ENCODE measurements at regions not wholly inside any gene's neighbourhood (a gene's known extent, or its start where the extent isn't known, plus 50 kb on each side); places are given as distances from the start of the nearest gene placed in this dataset.

- no peaks in the 10 kb centered on the region for H3K36me3 ChIP-seq (ENCODE audit: control insufficient read depth in 1 of 2, insufficient read depth in 2 of 2, low read length in 2 of 2)
- no peaks in the 10 kb centered on the region for H4K20me1 ChIP-seq (ENCODE audit: insufficient read depth)
- H3K27ac ChIP-seq (ENCODE audit: low read depth, low read length): no peak overlapping the region
- no peak overlapping the region for H3K4me3 ChIP-seq (replicated peaks in 1 of 2; ENCODE audit: low read depth in 1 of 2, low read length in 2 of 2)
- H3K9ac ChIP-seq (ENCODE audit: low read length): no peak overlapping the region
- peaks cover 34% of the 10 kb centered on the region for H3K27me3 ChIP-seq (ENCODE audit: insufficient read depth, low read length)
- H3K9me3 ChIP-seq (ENCODE audit: control insufficient read depth in 1 of 2, insufficient read depth in 1 of 2, low read depth in 1 of 2, low read length in 2 of 2): no peaks in the 10 kb centered on the region
- POLR2A ChIA-PET: no interaction called here
- RAD21 ChIA-PET (ENCODE audit: low non-redundant PET in 1 of 2, low total read pairs in 2 of 2, uncharacterized antibody in 2 of 2, unreplicated experiment in 2 of 2): no interaction called here
- H2AFZ ChIP-seq (ENCODE audit: low read depth, low read length, poor library complexity, severe bottlenecking): no peak overlapping the region
- BruUV-seq (replicated peaks): no TSS peak
- CTCF ChIA-PET: no interaction called here
- ATAC-seq: no peak
- H3K9me2 ChIP-seq (ENCODE audit: insufficient read depth): no peaks in the 10 kb centered on the region
- no peak overlapping the region for H3K4me2 ChIP-seq (ENCODE audit: low read length)
- TF ChIP-seq, protein P1, sequence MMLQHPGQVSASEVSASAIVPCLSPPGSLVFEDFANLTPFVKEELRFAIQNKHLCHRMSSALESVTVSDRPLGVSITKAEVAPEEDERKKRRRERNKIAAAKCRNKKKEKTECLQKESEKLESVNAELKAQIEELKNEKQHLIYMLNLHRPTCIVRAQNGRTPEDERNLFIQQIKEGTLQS (IDR thresholded peaks at IDR 0.05): no peak
- TF ChIP-seq EZH2phosphoT487 (IDR thresholded peaks at IDR 0.05; ENCODE audit: borderline replicate concordance): no peak
- no peak for TF ChIP-seq EZH2 (IDR thresholded peaks at IDR 0.05)
- TF ChIP-seq SP1 (IDR thresholded peaks at IDR 0.05; ENCODE audit: low read depth): no peak
- TF ChIP-seq, protein P2, sequence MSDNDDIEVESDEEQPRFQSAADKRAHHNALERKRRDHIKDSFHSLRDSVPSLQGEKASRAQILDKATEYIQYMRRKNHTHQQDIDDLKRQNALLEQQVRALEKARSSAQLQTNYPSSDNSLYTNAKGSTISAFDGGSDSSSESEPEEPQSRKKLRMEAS (IDR thresholded peaks at IDR 0.05): no peak
- TF ChIP-seq POLR2AphosphoS5 (IDR thresholded peaks at IDR 0.05; ENCODE audit: low read depth, low read length): no peak
- TF ChIP-seq ZNF274 (IDR thresholded peaks at IDR 0.05; ENCODE audit: low read depth, low read length): no peak
- TF ChIP-seq REST (IDR thresholded peaks at IDR 0.05; ENCODE audit: low read depth): no peak
- no peak for TF ChIP-seq YY1 (IDR thresholded peaks at IDR 0.05; ENCODE audit: extremely low read depth, insufficient replicate concordance, low read depth, low read length)
- TF ChIP-seq SIN3A (IDR thresholded peaks at IDR 0.05; ENCODE audit: low read depth): no peak
- TF ChIP-seq CBX3 (IDR thresholded peaks at IDR 0.05; ENCODE audit: low read depth): no peak
- TF ChIP-seq FOSL1 (IDR thresholded peaks at IDR 0.05; ENCODE audit: low read depth): no peak
- no peak for TF ChIP-seq POLR2A (IDR thresholded peaks at IDR 0.05; ENCODE audit: borderline replicate concordance, extremely low read depth, insufficient read depth, insufficient read length)
- TF ChIP-seq JUND (IDR thresholded peaks at IDR 0.05): no peak
- no peak for TF ChIP-seq ZBTB33 (IDR thresholded peaks at IDR 0.05; ENCODE audit: extremely low read depth, insufficient replicate concordance, low read length)
- no peak for TF ChIP-seq SRF (IDR thresholded peaks at IDR 0.05; ENCODE audit: low read depth)
- TF ChIP-seq CTCF (IDR thresholded peaks at IDR 0.05 in 2 of 3, conservative IDR thresholded peaks at IDR 0.05 in 1 of 3; ENCODE audit: borderline replicate concordance in 1 of 3, insufficient read depth in 1 of 3, low read depth in 2 of 3, low read length in 2 of 3): no peak
- no peak for TF ChIP-seq ZFX (IDR thresholded peaks at IDR 0.05)
- intact Hi-C loops (cut with micrococcal nuclease): no loop called here
- no peaks in the 10 kb centered on the region for H3K4me1 ChIP-seq (ENCODE audit: control insufficient read depth in 1 of 2, insufficient read depth in 2 of 2, low read length in 2 of 2)
- DNase-seq (ENCODE audit: low read depth, low spot score): no peak
- H3K79me2 ChIP-seq (ENCODE audit: insufficient read depth, low read length): no peaks in the 10 kb centered on the region
Measured at GRCh38 chr22:49408102-49408836, 419.4 kb downstream of the BRD1 start.
